HEK293 (cell line): ENCODE measurements at regions not wholly inside any gene's neighbourhood (a gene's known extent, or its start where the extent isn't known, plus 50 kb on each side); places are given as distances from the start of the nearest gene placed in this dataset.
"Not testable (repeated sequence)": the region's sequence is repeated elsewhere in the genome, so short reads cannot be mapped to it uniquely, and the experiment has no call there.

Experiments
- OSR2 ChIP-seq: fragments of 450-650 bp; formaldehyde crosslinking; IDR thresholded peaks from 2 replicates; pipeline ENCODE4 v1.5.1; 2016; ENCODE audit warnings: missing biosample characterization, missing genetic modification characterization
- ZNF140 ChIP-seq: fragments of 450-650 bp; formaldehyde crosslinking; IDR thresholded peaks from 2 replicates; pipeline ENCODE4 v1.5.1; 2016; ENCODE audit warnings: missing biosample characterization, missing genetic modification characterization
- ZNF214 ChIP-seq: fragments of 450-650 bp; formaldehyde crosslinking; IDR thresholded peaks from 2 replicates; pipeline ENCODE4 v1.5.1; 2017; ENCODE audit warnings: missing biosample characterization, mild to moderate bottlenecking, missing genetic modification characterization, borderline replicate concordance
- ZNF350 ChIP-seq: fragments of 450-650 bp; formaldehyde crosslinking; IDR thresholded peaks from 2 replicates; pipeline ENCODE4 v1.5.0; 2017; ENCODE audit warnings: missing biosample characterization, mild to moderate bottlenecking, missing genetic modification characterization
- ZNF391 ChIP-seq: fragments of 450-650 bp; formaldehyde crosslinking; IDR thresholded peaks from 2 replicates; pipeline ENCODE4 v1.5.1; 2016; ENCODE audit warnings: low read depth, missing biosample characterization, missing genetic modification characterization, borderline replicate concordance
- ZNF510 ChIP-seq: fragments of 450-650 bp; formaldehyde crosslinking; IDR thresholded peaks from 2 replicates; pipeline ENCODE4 v1.5.1; 2018; ENCODE audit warnings: mild to moderate bottlenecking, missing genetic modification characterization, missing biosample characterization; ENCODE audit not compliant: insufficient replicate concordance
- ZNF768 ChIP-seq: fragments of 450-650 bp; formaldehyde crosslinking; IDR thresholded peaks from 2 replicates; pipeline ENCODE4 v1.5.1; 2018; ENCODE audit warnings: missing biosample characterization, mild to moderate bottlenecking, missing genetic modification characterization
- ZSCAN30 ChIP-seq: fragments of 450-650 bp; IDR thresholded peaks from 2 replicates; pipeline ENCODE4 v1.5.1; 2018; ENCODE audit warnings: missing biosample characterization, mild to moderate bottlenecking, missing genetic modification characterization, moderate library complexity
- TF ChIP-seq, protein P1 (sequence below): fragments of 450-650 bp; formaldehyde crosslinking; IDR thresholded peaks from 2 replicates; pipeline ENCODE4 v1.5.1; 2016; ENCODE audit warnings: missing biosample characterization, missing genetic modification characterization
- TF ChIP-seq, protein P2 (sequence below): fragments of 450-650 bp; formaldehyde crosslinking; IDR thresholded peaks from 2 replicates; pipeline ENCODE4 v1.5.1; 2016; ENCODE audit warnings: missing biosample characterization, missing genetic modification characterization
- TF ChIP-seq, protein P3 (sequence below): fragments of 450-650 bp; formaldehyde crosslinking; IDR thresholded peaks from 2 replicates; pipeline ENCODE4 v1.5.1; 2016; ENCODE audit warnings: missing biosample characterization, missing genetic modification characterization, low read depth
- TF ChIP-seq, protein P4 (sequence below): fragments of 450-650 bp; formaldehyde crosslinking; IDR thresholded peaks from 2 replicates; pipeline ENCODE4 v1.5.1; 2016; ENCODE audit warnings: missing biosample characterization, missing genetic modification characterization

DNA sequence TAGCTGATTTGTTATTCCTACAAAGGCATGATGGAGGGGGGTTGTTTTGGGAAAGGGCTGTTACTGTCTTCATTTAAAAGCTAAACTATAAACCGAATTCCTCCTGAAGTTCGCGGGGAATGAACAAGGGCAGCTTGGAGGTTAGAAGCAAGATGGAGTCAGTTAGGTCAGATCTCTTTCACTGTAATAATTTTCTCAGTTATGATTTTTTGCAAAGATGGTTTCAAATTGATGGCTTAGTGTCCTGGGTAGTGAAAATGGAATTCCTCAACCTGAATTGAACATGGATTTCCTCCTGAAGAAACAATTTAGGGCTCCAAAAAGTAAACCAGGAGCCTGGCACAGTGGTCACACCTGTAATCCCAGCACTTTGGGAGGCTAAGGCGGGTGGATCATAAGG is 96.6 kb upstream of the SNRPN start:
- not testable (repeated sequence) for TF ChIP-seq ZNF350 (tag by site-specific recombination); ZNF391; OSR2; ZSCAN30 (tag by site-specific recombination); ZNF768 (tag by site-specific recombination); ZNF140; ZNF510; ZNF214 (tag by site-specific recombination)
- TF ChIP-seq, protein P1, sequence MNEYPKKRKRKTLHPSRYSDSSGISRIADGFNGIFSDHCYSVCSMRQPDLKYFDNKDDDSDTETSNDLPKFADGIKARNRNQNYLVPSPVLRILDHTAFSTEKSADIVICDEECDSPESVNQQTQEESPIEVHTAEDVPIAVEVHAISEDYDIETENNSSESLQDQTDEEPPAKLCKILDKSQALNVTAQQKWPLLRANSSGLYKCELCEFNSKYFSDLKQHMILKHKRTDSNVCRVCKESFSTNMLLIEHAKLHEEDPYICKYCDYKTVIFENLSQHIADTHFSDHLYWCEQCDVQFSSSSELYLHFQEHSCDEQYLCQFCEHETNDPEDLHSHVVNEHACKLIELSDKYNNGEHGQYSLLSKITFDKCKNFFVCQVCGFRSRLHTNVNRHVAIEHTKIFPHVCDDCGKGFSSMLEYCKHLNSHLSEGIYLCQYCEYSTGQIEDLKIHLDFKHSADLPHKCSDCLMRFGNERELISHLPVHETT (tag by site-specific recombination): not testable (repeated sequence)
- TF ChIP-seq, protein P2, sequence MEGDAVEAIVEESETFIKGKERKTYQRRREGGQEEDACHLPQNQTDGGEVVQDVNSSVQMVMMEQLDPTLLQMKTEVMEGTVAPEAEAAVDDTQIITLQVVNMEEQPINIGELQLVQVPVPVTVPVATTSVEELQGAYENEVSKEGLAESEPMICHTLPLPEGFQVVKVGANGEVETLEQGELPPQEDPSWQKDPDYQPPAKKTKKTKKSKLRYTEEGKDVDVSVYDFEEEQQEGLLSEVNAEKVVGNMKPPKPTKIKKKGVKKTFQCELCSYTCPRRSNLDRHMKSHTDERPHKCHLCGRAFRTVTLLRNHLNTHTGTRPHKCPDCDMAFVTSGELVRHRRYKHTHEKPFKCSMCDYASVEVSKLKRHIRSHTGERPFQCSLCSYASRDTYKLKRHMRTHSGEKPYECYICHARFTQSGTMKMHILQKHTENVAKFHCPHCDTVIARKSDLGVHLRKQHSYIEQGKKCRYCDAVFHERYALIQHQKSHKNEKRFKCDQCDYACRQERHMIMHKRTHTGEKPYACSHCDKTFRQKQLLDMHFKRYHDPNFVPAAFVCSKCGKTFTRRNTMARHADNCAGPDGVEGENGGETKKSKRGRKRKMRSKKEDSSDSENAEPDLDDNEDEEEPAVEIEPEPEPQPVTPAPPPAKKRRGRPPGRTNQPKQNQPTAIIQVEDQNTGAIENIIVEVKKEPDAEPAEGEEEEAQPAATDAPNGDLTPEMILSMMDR (tag by site-specific recombination): not testable (repeated sequence)
- TF ChIP-seq, protein P3, sequence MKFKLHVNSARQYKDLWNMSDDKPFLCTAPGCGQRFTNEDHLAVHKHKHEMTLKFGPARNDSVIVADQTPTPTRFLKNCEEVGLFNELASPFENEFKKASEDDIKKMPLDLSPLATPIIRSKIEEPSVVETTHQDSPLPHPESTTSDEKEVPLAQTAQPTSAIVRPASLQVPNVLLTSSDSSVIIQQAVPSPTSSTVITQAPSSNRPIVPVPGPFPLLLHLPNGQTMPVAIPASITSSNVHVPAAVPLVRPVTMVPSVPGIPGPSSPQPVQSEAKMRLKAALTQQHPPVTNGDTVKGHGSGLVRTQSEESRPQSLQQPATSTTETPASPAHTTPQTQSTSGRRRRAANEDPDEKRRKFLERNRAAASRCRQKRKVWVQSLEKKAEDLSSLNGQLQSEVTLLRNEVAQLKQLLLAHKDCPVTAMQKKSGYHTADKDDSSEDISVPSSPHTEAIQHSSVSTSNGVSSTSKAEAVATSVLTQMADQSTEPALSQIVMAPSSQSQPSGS (tag by site-specific recombination): not testable (repeated sequence)
- TF ChIP-seq, protein P4, sequence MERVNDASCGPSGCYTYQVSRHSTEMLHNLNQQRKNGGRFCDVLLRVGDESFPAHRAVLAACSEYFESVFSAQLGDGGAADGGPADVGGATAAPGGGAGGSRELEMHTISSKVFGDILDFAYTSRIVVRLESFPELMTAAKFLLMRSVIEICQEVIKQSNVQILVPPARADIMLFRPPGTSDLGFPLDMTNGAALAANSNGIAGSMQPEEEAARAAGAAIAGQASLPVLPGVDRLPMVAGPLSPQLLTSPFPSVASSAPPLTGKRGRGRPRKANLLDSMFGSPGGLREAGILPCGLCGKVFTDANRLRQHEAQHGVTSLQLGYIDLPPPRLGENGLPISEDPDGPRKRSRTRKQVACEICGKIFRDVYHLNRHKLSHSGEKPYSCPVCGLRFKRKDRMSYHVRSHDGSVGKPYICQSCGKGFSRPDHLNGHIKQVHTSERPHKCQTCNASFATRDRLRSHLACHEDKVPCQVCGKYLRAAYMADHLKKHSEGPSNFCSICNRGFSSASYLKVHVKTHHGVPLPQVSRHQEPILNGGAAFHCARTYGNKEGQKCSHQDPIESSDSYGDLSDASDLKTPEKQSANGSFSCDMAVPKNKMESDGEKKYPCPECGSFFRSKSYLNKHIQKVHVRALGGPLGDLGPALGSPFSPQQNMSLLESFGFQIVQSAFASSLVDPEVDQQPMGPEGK (tag by site-specific recombination): not testable (repeated sequence)
